HG03520 (cell line): ENCODE measurements at regions not wholly inside any gene's neighbourhood (a gene's known extent, or its start where the extent isn't known, plus 50 kb on each side); places are given as distances from the start of the nearest gene placed in this dataset.
"Not testable (repeated sequence)": the region's sequence is repeated elsewhere in the genome, so short reads cannot be mapped to it uniquely, and the experiment has no call there.

ENCODE experiments used
- ATAC-seq: cut with Tn5 transposase; IDR thresholded peaks from one replicate; pipeline ENCODE4 v1.9.1; 2021; ENCODE audit warnings: mild to moderate bottlenecking, moderate library complexity; ENCODE audit not compliant: unreplicated experiment

DNA sequence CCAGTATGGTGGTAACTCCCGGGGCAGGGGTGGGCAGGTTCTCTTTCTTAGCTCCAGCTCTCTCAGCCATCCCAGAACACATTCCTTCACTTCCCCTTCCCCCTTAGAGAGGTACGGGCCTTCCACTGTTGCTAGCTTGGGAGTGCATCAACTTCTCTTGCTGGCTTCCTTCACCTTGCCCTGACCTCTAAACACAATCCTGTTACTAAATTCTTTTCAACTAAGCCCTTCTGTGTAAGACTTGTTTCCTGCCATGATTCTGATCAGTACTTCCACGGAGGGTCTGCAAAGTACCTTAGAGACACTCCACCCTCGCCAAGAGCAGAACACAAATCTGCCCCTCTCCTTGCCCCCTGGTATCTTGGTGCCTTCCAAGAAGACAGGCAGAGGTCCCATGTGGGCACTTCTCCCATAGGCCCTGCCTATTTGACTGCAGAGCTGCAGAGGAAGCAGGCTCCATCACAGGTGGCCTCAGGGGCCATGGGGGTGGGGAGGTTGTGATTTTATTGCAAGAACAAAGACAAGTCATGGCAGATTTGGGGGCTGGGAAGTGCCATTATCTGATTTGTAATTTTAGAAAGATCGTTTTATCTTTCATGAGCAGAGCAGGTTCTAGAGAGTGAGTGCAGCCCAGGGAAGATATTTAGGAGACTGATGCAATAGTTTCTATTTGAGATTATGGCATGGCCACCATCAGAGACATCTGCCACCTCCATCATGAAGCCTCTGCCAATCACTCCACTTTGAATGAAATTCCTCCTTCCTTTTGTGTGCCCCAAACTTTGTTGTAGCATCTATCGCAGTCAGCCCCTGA, 182.5 kb upstream of the JUN start:
- no peak for ATAC-seq

DNA sequence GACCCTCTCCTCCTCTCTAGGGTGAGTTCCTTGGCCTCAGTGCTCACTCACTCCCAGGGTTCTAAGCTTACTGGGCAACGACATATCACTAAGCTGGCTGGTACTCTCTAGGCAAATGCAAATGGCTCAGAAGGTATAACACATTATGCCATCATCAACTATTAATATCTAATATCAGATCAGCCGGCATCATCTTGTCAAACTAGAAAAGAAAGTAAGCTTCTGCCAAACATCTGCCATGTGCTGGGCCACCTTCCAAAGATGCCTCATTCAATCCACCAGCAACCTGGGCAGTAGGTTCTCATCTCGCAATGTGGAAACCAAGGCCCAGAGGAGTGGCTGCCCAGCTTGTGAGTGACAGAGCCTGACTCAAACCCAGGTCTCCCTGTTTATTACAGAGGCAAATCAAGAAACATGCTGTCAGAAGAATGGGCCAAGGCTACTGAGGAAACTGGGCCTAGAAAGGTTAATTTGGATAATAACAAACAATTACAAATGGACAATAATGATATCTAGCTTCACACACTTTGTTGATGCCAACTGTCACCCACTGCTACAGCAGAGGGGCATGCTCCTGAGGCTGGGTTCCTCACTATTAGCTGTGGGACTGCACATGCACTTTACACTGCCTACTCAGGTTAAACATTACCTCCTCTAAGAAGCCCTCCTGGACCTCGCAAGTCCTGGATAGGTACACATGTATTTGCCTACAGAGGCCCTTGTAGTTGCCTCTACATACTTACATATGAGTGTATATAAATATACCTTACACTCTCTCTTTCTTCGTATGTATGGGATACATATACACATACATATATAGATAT, 183.3 kb upstream of the JUN start:
- no peak for ATAC-seq

DNA sequence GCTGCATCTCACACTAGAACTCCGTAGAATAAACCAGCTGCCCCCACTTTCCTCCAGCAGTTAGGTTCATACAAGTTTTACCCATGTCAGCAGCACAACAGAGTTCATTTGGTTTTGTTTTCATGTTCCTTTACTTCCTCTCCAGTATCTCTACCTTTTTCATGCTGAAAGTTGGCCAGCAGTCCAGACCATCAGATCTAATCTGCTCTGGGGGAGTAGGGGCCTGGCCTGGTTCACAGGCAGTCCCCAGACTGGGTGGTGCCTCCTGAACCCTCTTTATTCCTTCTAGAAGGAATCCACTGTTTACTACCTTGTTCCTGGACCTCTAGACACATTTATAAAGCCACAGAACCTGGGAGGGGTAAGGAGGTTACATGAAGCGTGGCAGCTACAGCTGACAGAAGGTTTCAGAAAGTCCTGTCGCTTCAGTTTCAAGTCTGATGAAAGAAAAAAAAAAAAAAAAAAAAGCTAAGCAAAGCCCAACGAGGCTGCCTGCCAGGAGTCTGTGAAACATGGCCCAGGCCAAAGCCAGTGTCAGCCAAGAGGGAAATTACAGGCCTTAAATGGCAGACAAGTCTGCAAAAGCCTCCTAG, 184.6 kb upstream of the JUN start:
- peak; percentile 88 for ATAC-seq

- not testable (repeated sequence) for ATAC-seq
Observed at GRCh38 chr1:58969176-58969575, 185.3 kb upstream of the JUN start.

DNA sequence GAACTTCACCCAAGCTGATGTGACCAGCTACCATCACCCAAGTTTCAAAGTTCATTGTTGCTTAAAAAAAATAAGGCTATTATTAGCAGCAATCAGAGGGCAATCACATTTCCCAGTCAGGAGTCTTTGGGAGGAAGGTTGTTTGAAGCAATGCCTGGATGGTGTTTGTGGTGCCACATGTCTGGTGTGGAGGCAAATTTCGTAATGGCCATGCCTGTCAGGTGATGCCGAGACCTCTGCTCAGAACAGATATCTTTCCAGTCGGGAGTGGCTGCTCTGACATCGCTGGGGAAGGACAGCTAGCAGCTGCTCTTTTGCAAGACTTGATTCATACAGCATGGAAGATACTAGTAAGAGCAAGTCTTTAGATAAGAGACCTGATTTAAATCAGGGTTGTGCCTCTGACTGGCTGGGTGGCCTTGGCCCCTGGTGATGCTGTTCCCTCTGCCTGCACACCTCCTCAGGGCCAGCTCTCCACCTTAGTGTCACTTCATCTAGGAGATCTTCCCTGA, 187.8 kb upstream of the JUN start:
- no peak for ATAC-seq

DNA sequence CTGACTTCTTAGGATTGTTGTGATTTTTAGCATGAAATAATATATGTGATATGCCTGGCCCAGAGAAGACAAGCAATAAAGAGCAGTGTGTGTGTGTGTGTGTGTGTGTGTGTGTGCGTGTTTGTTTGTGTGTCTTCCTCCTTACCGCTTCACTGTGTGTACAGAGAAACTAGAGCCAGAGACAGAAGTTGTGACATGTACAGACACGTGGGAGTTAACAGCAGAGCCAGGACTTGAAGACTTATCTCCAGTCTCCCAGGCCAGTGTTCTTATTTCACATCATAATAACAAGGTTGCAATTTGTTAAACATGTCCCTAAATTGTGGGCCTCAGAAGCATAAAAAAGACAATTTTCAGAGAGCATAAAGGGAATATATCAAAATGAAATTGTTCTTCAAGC, 192.0 kb upstream of the JUN start:
- ATAC-seq = no peak

GRCh38 chr1:58976294-58976693, 192.4 kb upstream of the JUN start:
- no peak for ATAC-seq

- ATAC-seq = no peak
Observed at GRCh38 chr1:58977598-58977997, 193.8 kb upstream of the JUN start.

GRCh38 chr1:58978096-58978495, 194.2 kb upstream of the JUN start:
- no peak for ATAC-seq

DNA sequence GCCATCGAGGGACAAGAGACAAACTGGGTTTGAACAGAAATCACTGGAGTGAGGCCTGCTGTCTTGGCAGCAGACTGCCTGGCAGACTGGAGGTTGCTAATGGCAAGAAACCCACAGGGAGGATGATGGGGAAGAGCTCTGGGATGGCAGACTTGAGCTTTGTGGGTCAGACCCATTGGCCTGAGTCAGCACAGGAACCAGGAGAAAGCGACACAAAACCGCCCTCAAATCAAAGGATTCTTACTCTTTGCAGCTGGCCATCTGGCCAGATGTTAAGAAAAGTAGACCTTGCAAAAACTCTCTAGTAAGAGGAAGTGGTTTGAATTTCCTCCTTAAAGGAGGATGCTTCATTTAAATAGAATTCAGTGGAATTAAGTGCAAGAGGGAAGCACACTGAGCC, 195.2 kb upstream of the JUN start:
- ATAC-seq = no peak

GRCh38 chr1:58979677-58980076, 195.8 kb upstream of the JUN start:
- ATAC-seq = no peak

DNA sequence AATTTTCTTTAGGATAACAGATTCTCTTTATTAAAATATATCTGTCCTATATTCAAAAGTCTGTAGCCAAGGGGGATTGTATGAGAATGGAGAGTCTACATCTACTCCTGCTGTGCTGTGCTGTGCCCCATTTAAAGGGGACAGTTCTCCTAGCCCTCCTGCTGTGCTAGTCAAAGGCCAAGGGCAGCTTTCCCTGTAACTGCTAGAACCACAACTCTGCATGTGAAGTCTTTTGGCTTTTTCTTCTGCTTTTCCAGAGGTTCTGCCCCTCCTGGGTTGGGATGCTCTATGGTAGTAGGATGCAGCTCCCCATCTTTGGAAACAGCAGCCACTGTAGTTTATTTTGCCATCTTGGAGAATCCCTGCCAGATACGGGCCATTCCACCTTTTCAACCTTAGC, 197.5 kb upstream of the JUN start:
- no peak for ATAC-seq

- no peak for ATAC-seq
Observed at GRCh38 chr1:58982259-58982998, 198.6 kb upstream of the JUN start.

- ATAC-seq = no peak
Observed at GRCh38 chr1:58983162-58983561, 199.3 kb upstream of the JUN start.

DNA sequence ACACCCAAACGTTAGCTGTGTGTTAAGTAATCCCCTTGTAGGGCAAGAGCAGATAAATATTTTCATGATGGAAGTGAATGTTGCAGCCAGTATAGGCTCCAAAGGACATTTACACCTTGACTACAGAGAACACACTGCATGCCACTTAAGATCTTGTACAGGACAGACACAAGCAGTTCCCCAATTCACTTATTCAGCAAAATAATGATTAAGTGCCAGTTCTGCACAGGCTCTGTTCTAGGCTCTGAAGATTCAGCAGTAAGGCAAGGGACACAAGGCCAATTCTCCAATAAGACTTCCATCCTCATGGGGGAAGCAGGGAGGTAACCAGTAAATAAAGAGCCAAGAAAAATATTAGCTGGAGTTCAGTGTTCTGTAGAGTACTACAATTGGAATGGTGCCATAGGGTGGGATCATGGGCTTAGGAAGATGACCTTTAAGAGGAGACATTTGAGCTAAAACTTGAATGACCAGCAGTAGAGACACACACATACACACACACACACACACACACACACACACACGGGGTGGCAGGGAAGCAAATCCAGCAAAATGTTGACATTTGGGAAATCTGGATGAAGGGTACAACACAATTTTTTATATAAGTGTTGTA, 199.9 kb upstream of the JUN start:
- no peak for ATAC-seq

DNA sequence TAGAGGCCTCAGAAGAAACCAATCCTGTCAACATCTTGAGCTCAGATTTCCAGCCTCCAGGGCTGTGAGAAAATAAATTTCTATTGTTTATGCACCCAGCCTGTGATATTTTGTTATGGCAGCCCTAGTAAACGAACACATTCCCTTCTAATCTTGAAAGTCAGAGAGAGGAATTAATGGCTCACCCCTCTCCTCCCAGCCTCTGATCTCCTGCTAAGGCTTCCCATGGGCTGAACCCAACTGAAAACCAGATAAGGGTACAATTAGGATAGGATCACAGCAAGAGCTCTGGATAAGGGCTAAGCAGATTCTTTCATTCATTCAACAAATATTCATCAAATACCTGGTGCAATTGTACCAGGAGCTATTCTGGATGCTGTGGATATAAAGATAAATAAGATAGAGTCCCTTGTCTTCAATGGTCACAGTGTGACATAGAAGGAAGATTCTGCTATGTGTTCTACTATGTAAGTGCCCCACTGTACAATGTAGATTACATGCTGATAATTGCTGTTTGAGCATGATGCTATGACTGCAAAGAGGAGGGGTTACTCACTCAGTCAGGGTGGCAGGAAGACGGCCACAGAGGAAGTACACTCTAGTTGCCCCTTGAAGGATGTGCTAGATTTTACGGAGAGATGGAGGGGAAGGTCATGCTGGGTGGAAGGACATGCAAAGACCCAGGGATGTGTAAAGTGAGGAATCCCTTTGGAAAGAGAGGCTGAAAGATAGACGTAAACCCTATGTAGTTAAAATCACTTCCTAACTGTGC, 203.3 kb upstream of the JUN start:
- no peak for ATAC-seq

DNA sequence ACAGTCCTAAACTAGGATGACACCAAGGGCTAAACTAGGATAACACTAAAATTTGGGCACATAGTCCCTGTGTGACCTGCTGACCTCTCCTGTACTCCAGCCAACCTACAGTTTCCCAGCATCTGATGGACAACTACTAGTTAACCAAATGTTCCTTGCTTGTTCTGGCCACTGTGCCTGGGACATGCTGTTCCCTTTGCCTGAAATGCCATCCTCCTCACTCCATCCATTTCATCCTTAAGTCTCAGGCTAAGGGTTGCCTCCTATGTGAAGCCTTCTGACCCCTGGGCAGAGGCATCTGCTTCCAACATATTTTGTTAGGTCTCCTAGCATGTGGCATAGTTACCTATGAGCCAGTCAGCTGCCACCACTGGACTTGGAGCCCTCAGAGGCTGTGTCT, 204.9 kb upstream of the JUN start:
- no peak for ATAC-seq

DNA sequence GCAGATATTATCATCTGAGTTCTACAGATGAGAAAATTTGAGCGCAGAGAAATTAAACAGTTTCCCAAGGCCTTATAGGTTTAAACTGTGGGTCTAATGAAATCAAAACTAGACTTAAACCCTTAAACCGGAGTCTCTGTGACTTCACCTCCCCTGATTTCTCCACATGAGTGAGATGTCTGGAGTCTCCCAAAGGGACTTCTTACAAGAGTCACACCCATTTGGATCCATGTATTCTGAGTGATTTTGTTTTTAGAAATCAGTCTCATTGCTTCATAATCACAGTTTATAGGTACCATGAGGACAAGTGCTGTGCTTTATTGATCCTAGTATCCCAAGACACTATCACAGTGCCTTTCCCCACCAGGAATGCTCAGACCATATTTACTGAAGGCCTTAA, 206.0 kb upstream of the JUN start:
- ATAC-seq = no peak

DNA sequence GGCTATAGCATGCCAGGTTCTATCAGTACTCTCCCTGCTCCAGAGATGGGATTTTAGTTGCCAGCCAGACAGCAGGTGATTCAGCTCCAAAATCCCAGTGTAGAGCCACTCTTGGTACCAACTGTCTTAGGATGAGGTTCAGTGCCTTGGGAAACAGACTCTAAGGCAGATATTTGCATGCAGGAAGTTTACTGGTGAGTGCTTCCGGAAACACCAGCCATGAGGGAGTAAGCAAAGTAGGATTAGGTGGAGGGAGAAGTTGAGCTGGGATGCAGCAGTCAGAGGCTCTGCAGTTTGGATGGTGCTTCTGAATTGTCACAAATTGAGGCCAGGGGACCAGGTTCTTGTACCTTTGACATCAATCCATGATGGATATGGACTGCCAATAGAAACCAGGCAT, 207.5 kb upstream of the JUN start:
- no peak for ATAC-seq

GRCh38 chr1:58992643-58993042, 208.8 kb upstream of the JUN start:
- no peak for ATAC-seq
